H1 (cell line): ENCODE measurements at regions not wholly inside any gene's neighbourhood (a gene's known extent, or its start where the extent isn't known, plus 50 kb on each side); places are given as distances from the start of the nearest gene placed in this dataset.

ENCODE experiments used
- CTCF ChIA-PET: fragments of 300-600 bp; sonication (Branson Sonifier 250); formaldehyde crosslinking; loops from one replicate; lab custom pipeline; 2021; ENCODE audit not compliant: partially characterized antibody; lab: Charles Lee
- POLR2A ChIA-PET: fragments of 300-600 bp; sonication (Branson Sonifier 250); formaldehyde crosslinking; loops from one replicate; lab custom pipeline; 2021; ENCODE audit warnings: inconsistent platforms; ENCODE audit not compliant: partially characterized antibody; lab: Charles Lee
- DNase-seq, 2 experiments: peaks; one replicate each; pipeline versions ENCODE4 v3.0.0 to v3.0.0-alpha.2; 2010 to 2022; ENCODE audit warnings: low spot score in 2 of 2, low read depth in 1 of 2, mixed read lengths in 1 of 2
- FAIRE-seq: peaks from 2 replicates; lab custom pipeline; 2011; peaks lifted over from hg19 to GRCh38; lab: Jason Lieb, UNC
- H2AFZ ChIP-seq: 2 replicates; pipeline ENCODE4 v1.8.1; 2012; ENCODE audit warnings: low read length, inconsistent platforms
- H2AK5ac ChIP-seq: 2 replicates; pipeline ENCODE4 v1.6.1; 2013; ENCODE audit warnings: low read depth, low read length
- H2BK120ac ChIP-seq: replicated peaks from 2 replicates; pipeline ENCODE3; 2013; ENCODE audit warnings: low read depth, low read length, inconsistent platforms
- H2BK12ac ChIP-seq: 2 replicates; pipeline ENCODE4 v1.6.1; 2013; ENCODE audit warnings: low read depth, low read length
- H2BK15ac ChIP-seq: 2 replicates; pipeline ENCODE4 v1.6.1; 2013; ENCODE audit warnings: low read length
- H2BK20ac ChIP-seq: 2 replicates; pipeline ENCODE4 v1.6.1; 2013; ENCODE audit warnings: low read length
- H2BK5ac ChIP-seq: 2 replicates; pipeline ENCODE4 v1.6.1; 2013; ENCODE audit warnings: low read depth, low read length
- H3K14ac ChIP-seq: 2 replicates; pipeline ENCODE4 v1.6.1; 2013; ENCODE audit warnings: inconsistent platforms; ENCODE audit not compliant: insufficient read length
- H3K18ac ChIP-seq: 2 replicates; pipeline ENCODE4 v1.6.1; 2013; ENCODE audit warnings: low read length; ENCODE audit errors: extremely low read depth
- H3K23ac ChIP-seq: 2 replicates; pipeline ENCODE4 v1.6.1; 2013; ENCODE audit warnings: inconsistent platforms; ENCODE audit not compliant: insufficient read length
- H3K23me2 ChIP-seq: 2 replicates; pipeline ENCODE4 v1.6.1; 2013; ENCODE audit warnings: low read depth, low read length
- H3K27ac ChIP-seq: 2 replicates; pipeline ENCODE4 v1.6.1; 2011; ENCODE audit warnings: low read depth, low read length, inconsistent platforms
- H3K27me3 ChIP-seq, 4 experiments: replicated peaks in 1 of 4; 1 replicate in 1 of 4; 2 replicates in 3 of 4; pipeline versions ENCODE4 v1.6.1 to v1.8.1; 2011 to 2013; ENCODE audit warnings: low read length in 3 of 4, mild to moderate bottlenecking in 3 of 4, inconsistent platforms in 2 of 4, mixed read lengths in 2 of 4, moderate library complexity in 1 of 4; ENCODE audit not compliant: control insufficient read depth in 3 of 4, insufficient read depth in 3 of 4; ENCODE audit errors: extremely low read depth in 1 of 4
- H3K36me3 ChIP-seq, 4 experiments: 2 replicates each; pipeline versions ENCODE4 v1.6.1 to v1.8.1; 2011 to 2013; ENCODE audit warnings: mild to moderate bottlenecking in 4 of 4, low read length in 3 of 4, moderate library complexity in 2 of 4, control low read depth in 1 of 4, inconsistent platforms in 1 of 4; ENCODE audit not compliant: insufficient read depth in 4 of 4, control insufficient read depth in 2 of 4
- H3K4ac ChIP-seq: replicated peaks from 2 replicates; pipeline ENCODE3; 2013; ENCODE audit warnings: low read length, low read depth, mixed read lengths, inconsistent platforms; ENCODE audit not compliant: insufficient read length
- H3K4me1 ChIP-seq, 4 experiments: replicated peaks in 1 of 4; 1 replicate in 1 of 4; 2 replicates in 3 of 4; pipeline versions ENCODE4 v1.6.1 to v1.8.1; 2011 to 2013; ENCODE audit warnings: low read length in 3 of 4, inconsistent platforms in 2 of 4, mixed read lengths in 1 of 4; ENCODE audit not compliant: insufficient read depth in 4 of 4, control insufficient read depth in 3 of 4
- H3K4me2 ChIP-seq, 2 experiments: 2 replicates each; pipeline versions ENCODE4 v1.6.1 to v1.8.1; 2011 to 2013; ENCODE audit warnings: low read depth in 2 of 2, low read length in 2 of 2, control low read depth in 1 of 2, inconsistent platforms in 1 of 2, mild to moderate bottlenecking in 1 of 2; ENCODE audit not compliant: insufficient read depth in 1 of 2
- H3K4me3 ChIP-seq, 4 experiments: fragments of 200-600, 300-600 bp in 1 of 4; sonication (generic), shearing (Covaris generic), sonication (Bioruptor Twin) in 1 of 4; 2 replicates each; pipeline versions ENCODE4 v1.5.1 to v1.8.1; 2011 to 2016; ENCODE audit warnings: low read length in 4 of 4, low read depth in 3 of 4, control low read depth in 2 of 4, inconsistent platforms in 2 of 4, mild to moderate bottlenecking in 2 of 4, mixed read lengths in 1 of 4, moderate library complexity in 1 of 4; ENCODE audit not compliant: insufficient read depth in 2 of 4; ENCODE audit errors: extremely low read depth in 1 of 4
- H3K56ac ChIP-seq: replicated peaks from 2 replicates; pipeline ENCODE3; 2013; ENCODE audit warnings: low read depth, mild to moderate bottlenecking, mixed read lengths, low read length, inconsistent platforms; ENCODE audit not compliant: insufficient read length
- H3K79me1 ChIP-seq: 2 replicates; pipeline ENCODE4 v1.6.1; 2013; ENCODE audit warnings: low read depth, low read length, control low read depth
- H3K79me2 ChIP-seq, 2 experiments: 2 replicates each; pipeline versions ENCODE4 v1.6.1 to v1.8.1; 2012 to 2013; ENCODE audit warnings: low read length in 2 of 2, mild to moderate bottlenecking in 2 of 2, inconsistent platforms in 1 of 2; ENCODE audit not compliant: insufficient read depth in 2 of 2, control insufficient read depth in 1 of 2
- H3K9ac ChIP-seq, 4 experiments: replicated peaks in 1 of 4; 1 replicate in 1 of 4; 2 replicates in 3 of 4; pipeline versions ENCODE4 v1.6.1 to v1.8.1; 2011 to 2013; ENCODE audit warnings: low read depth in 3 of 4, low read length in 3 of 4, control low read depth in 2 of 4, mild to moderate bottlenecking in 2 of 4, moderate library complexity in 2 of 4, inconsistent platforms in 1 of 4; ENCODE audit errors: extremely low read depth in 1 of 4
- H3K9me3 ChIP-seq, 2 experiments: 2 replicates each; pipeline versions ENCODE4 v1.6.1 to v1.8.1; 2012 to 2013; ENCODE audit warnings: mild to moderate bottlenecking in 2 of 2, moderate library complexity in 2 of 2, control low read depth in 1 of 2, inconsistent platforms in 1 of 2, low read depth in 1 of 2, low read length in 1 of 2, mixed read lengths in 1 of 2; ENCODE audit not compliant: insufficient read depth in 2 of 2
- H4K20me1 ChIP-seq, 2 experiments: replicated peaks in 1 of 2; 2 replicates each; pipeline versions ENCODE3 to v1.8.1; 2011 to 2013; ENCODE audit warnings: inconsistent platforms in 2 of 2, low read length in 2 of 2, mild to moderate bottlenecking in 1 of 2; ENCODE audit not compliant: insufficient read depth in 2 of 2, control insufficient read depth in 1 of 2
- H4K5ac ChIP-seq: 2 replicates; pipeline ENCODE4 v1.6.1; 2013; ENCODE audit warnings: low read length, low read depth, mixed read lengths, inconsistent platforms; ENCODE audit not compliant: insufficient read length
- H4K8ac ChIP-seq: 2 replicates; pipeline ENCODE4 v1.8.0; 2013; ENCODE audit warnings: mild to moderate bottlenecking, moderate library complexity, low read length, inconsistent platforms; ENCODE audit not compliant: insufficient read depth; ENCODE audit errors: extremely low read depth
- H4K91ac ChIP-seq: replicated peaks from 2 replicates; pipeline ENCODE3; 2013; ENCODE audit warnings: low read length, mixed read lengths, inconsistent platforms; ENCODE audit not compliant: insufficient read length
- ATF2 ChIP-seq: IDR thresholded peaks from 2 replicates; pipeline ENCODE4 v1.6.1; 2012; ENCODE audit warnings: low read length, inconsistent platforms
- BRCA1 ChIP-seq: IDR thresholded peaks from 2 replicates; pipeline ENCODE4 v1.6.1; 2012; ENCODE audit warnings: low read depth, low read length, improper control_type of control experiment
- CBX8 ChIP-seq: fragments of 300-800, 300-1000 bp; sonication (generic); IDR thresholded peaks from 2 replicates; pipeline ENCODE4 v1.7.1; 2016; ENCODE audit warnings: low read depth, low read length, borderline replicate concordance
- CEBPB ChIP-seq: IDR thresholded peaks from 2 replicates; pipeline ENCODE4 v1.6.1; 2012; ENCODE audit warnings: low read depth, low read length
- CREB1 ChIP-seq: IDR thresholded peaks from 2 replicates; pipeline ENCODE4 v1.6.1; 2012; ENCODE audit warnings: inconsistent platforms
- E2F6 ChIP-seq: IDR thresholded peaks from 2 replicates; pipeline ENCODE4 v1.6.1; 2012; ENCODE audit warnings: inconsistent platforms
- HDAC2 ChIP-seq, 2 experiments: fragments of 300-600 bp in 1 of 2; sonication (generic) in 1 of 2; IDR thresholded peaks; 2 replicates each; pipeline ENCODE4 v1.6.1; 2011 to 2012; ENCODE audit warnings: low read depth in 2 of 2, low read length in 2 of 2, mild to moderate bottlenecking in 2 of 2, moderate library complexity in 2 of 2, borderline replicate concordance in 1 of 2, inconsistent platforms in 1 of 2
- HDAC6 ChIP-seq: IDR thresholded peaks from one replicate; pipeline ENCODE4 v1.7.1; 2012; ENCODE audit warnings: low read depth, mild to moderate bottlenecking, inconsistent platforms, low read length, moderate library complexity
- SIN3A ChIP-seq, 2 experiments: IDR thresholded peaks in 1 of 2; conservative IDR thresholded peaks in 1 of 2; 2 replicates each; pipeline ENCODE4 v1.6.1; 2011 to 2012; ENCODE audit warnings: low read length in 2 of 2, improper control_type of control experiment in 1 of 2, low read depth in 1 of 2, mild to moderate bottlenecking in 1 of 2
- SIX5 ChIP-seq: IDR thresholded peaks from 2 replicates; pipeline ENCODE4 v1.6.1; 2011; ENCODE audit warnings: mild to moderate bottlenecking, low read depth, low read length
- SP2 ChIP-seq: IDR thresholded peaks from 2 replicates; pipeline ENCODE4 v1.6.1; 2012; ENCODE audit warnings: mild to moderate bottlenecking, low read length, inconsistent platforms
- SRF ChIP-seq: IDR thresholded peaks from 2 replicates; pipeline ENCODE4 v1.6.1; 2011; ENCODE audit warnings: mild to moderate bottlenecking, low read depth, low read length, moderate library complexity
- TCF12 ChIP-seq: IDR thresholded peaks from 2 replicates; pipeline ENCODE4 v1.6.1; 2011; ENCODE audit warnings: low read depth, mild to moderate bottlenecking, low read length
- YY1 ChIP-seq: IDR thresholded peaks from 2 replicates; pipeline ENCODE4 v1.6.1; 2011; ENCODE audit warnings: low read depth, mild to moderate bottlenecking, low read length
- WGBS, 2 experiments: shearing (Covaris generic) in 1 of 2; methylation state at CpG; one replicate each; pipeline versions ENCODE4 v1.1.6 to v1.1.7; 2013 to 2015; ENCODE audit warnings: low lambda C conversion rate in 2 of 2, mixed read lengths in 2 of 2, inconsistent platforms in 1 of 2, low coverage in 1 of 2, missing lambda C conversion rate in 1 of 2; ENCODE audit not compliant: insufficient replicate concordance in 2 of 2, insufficient coverage in 1 of 2, insufficient read length in 1 of 2; ENCODE audit errors: extremely low coverage in 1 of 2, missing lambda C conversion rate in 1 of 2; 5-methylcytosine and 5-hydroxymethylcytosine counted together

- H2BK5ac ChIP-seq, result no peak overlapping the region
- no peak for TF ChIP-seq CBX8
- no peak for TF ChIP-seq CREB1
- TF ChIP-seq BRCA1, result no peak
- TF ChIP-seq HDAC2 (IDR thresholded peaks at IDR 0.05; ENCODE audit: borderline replicate concordance in 1 of 2, low read depth in 2 of 2, low read length in 2 of 2), result no peak
- no peak for TF ChIP-seq SIN3A (conservative IDR thresholded peaks at IDR 0.05 in 1 of 2, IDR thresholded peaks at IDR 0.05 in 1 of 2; ENCODE audit: low read depth in 1 of 2, low read length in 2 of 2)
- TF ChIP-seq HDAC6, result no peak
- no peak for TF ChIP-seq TCF12
- TF ChIP-seq SRF, result no peak
- TF ChIP-seq SIX5, result no peak
- TF ChIP-seq SP2, result no peak
- TF ChIP-seq E2F6, result no peak
- TF ChIP-seq CEBPB, result no peak
- no peak for TF ChIP-seq YY1
- TF ChIP-seq ATF2, result no peak
These were observed 348.6 kb downstream of the ANKRD7 start for GRCh38 chr7:118573085-118573484.

More at GRCh38 chr7:118573085-118573484, 348.6 kb downstream of the ANKRD7 start:
- H3K23me2 ChIP-seq, result no peaks in the 10 kb centered on the region
- H3K79me1 ChIP-seq, result no peaks in the 10 kb centered on the region
- no peak overlapping the region for H4K5ac ChIP-seq
- no peak overlapping the region for H4K91ac ChIP-seq
- H2BK12ac ChIP-seq, result no peak overlapping the region
- H4K8ac ChIP-seq, result no peak overlapping the region; the same call in 1 of the 2 replicates
- no peak overlapping the region for H3K18ac ChIP-seq
- H3K36me3 ChIP-seq, result no peaks in the 10 kb centered on the region
- DNase-seq (no peak), FAIRE-seq (no peak)
- no peak overlapping the region for H3K9ac ChIP-seq
- H2AK5ac ChIP-seq, result no peak overlapping the region
- H2BK20ac ChIP-seq, result no peak overlapping the region
- H3K56ac ChIP-seq, result no peak overlapping the region
- POLR2A ChIA-PET, result no interaction called here
- H2BK120ac ChIP-seq, result no peak overlapping the region
- H3K23ac ChIP-seq, result no peak overlapping the region
- no peak overlapping the region for H3K27ac ChIP-seq
- no peaks in the 10 kb centered on the region for H3K27me3 ChIP-seq
- no peak overlapping the region for H2AFZ ChIP-seq
- no peak overlapping the region for H3K14ac ChIP-seq
- H3K9me3 ChIP-seq, result no peaks in the 10 kb centered on the region
- H3K4me1 ChIP-seq, result no peaks in the 10 kb centered on the region
- H4K20me1 ChIP-seq, result no peaks in the 10 kb centered on the region
- no peak overlapping the region for H3K4ac ChIP-seq
- no peak overlapping the region for H3K4me2 ChIP-seq
- H3K79me2 ChIP-seq, result no peaks in the 10 kb centered on the region
- WGBS, 2 experiments, result 87% methylated on average over 5 of the region's 5 CpGs; no CpG with 5 or more reads in 1 of the 2 experiments
- H3K4me3 ChIP-seq, result no peak overlapping the region
- CTCF ChIA-PET, result no interaction called here
- no peak overlapping the region for H2BK15ac ChIP-seq
